ENCODE measurements at regions not wholly inside any gene's neighbourhood (a gene's known extent, or its start where the extent isn't known, plus 50 kb on each side); places are given as distances from the start of the nearest gene placed in this dataset.

DNA sequence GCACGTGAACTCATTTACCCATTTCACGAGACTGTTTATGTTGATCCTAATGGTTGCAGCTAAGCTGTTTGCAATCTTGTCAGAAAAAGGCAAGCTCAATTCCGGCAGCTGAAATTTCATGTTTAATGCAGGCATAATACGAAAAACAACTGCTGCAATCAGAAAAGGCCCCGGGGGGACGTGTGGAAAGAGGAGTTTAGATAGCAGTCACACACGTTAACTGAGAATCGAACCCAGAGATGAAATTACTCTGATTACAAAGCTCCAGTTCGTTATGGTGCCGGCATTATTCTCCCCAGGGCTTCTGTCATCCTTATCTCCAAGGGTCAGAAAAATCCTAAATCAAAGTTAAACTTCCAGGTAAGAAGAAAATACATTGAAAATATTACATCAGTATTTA lies 79.9 kb upstream of the MYT1L start:
- intact Hi-C loops (cut with DNase I): no loop called here

DNA sequence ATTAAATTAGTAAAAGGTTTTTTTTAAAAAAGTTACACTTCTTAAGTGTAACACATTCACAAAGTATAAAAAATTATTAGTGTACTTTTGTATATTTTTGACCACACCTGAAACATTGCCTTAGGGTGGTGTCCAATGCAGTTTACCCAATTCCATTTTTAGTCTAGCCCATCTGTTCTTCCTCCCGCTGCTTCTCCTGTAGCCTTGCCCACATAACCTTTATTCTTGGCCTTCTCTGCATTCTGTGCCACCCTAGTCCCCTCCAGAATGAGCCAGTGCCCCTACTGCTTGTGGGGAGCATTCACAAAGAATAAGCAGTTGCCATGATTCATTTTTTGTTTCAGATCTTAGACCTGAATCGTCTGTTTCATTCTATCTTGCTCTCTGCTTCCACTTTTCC lies 78.4 kb upstream of the MYT1L start:
- intact Hi-C loops (cut with DNase I): no loop called here
- no peak for DNase-seq

More for the DNA sequence above, 79.9 kb upstream of the MYT1L start:
- DNase-seq: no peak

DNA sequence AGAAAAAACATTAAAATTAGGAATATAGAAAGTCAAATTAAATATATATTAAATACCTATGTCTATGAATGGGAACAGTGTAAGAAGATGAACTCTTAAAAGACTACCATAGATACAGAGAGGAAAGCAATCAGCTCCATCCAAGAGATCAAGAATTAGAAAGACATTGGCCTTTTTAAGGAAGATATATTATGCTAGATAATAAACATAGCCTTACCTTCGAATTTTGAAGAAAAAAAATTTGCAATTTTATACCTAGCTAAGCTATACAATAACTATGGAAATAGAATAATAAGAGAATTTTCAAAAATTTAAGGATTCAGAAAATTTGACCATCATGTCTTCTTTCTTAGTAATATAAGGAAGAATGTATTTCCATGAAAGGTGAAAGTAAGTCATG lies 74.7 kb upstream of the MYT1L start:
- DNase-seq: no peak
- intact Hi-C loops (cut with DNase I): no loop called here

DNA sequence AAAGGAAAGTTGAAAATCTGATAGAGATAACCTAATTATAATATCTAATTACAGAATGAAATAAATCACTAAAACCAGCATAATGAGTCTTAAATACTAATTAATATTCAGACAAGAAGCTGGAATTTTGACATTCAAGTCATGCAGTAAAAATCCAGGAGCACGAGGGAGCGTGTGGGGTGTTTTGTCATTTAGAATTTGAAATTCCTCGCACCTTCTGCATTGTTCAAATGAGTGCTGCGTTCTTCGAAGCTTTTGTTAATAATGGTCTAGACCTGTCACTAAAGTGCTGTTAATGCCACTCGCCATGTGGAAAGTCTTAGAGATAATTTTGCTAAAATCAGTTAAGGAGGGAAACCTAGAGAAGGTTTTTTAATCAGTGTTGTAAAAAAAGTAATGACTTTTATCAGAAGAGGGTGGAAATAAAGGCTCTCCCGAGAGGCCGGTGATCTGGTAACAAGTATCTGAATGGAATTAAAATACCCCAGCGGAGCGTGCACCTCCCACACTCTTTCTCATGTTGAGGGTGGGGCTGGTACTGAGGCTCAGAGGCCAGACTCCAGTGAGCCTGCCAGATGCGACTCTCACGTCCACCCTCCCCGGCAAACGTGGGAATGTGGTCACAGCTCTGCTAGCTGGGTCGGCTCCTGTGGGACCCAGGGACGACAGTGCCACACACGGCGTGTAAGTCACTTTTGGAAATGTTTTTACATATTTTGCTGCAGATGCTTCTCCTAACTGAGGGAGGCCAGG lies 69.4 kb upstream of the MYT1L start:
- DNase-seq: no peak
- intact Hi-C loops (cut with DNase I): no loop called here

DNA sequence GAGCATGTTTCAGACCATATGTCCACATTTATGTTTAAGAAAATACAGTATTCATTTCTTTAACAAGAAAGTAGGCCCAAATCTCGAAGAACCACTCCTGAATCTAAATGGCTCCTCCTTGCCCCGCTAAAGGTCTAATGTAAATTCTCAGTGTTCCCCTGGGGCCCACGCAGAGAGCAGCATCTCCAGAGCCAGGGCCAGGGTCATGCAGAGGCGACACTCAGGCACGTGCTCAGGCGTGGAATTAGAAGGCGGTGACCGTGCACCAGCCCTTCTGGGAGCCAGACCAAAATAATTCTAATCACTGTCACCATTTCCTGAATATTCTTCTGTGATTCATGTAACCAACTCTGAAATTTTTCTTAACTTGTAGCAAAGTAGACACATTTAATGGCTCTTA lies 68.3 kb upstream of the MYT1L start:
- no peak for DNase-seq
- intact Hi-C loops (cut with DNase I): no loop called here

DNA sequence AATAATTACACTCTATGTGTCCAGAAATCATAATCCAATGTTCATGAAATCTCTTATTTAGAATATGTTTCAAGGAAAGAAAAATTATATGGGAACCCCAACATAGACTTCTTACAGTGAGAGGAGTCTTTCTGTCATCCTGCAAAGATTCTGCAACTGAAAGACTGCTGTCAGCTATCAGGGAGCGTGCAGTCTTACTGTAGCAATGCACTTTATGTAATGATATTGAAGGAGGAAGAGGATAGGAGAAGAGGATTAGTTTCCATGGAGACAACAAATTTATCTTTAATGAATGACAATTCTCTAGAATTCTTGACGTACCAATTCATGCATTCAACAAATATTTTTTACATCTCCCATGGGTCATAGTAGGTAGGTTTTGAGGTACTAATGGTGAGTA lies 61.3 kb upstream of the MYT1L start:
- DNase-seq: no peak
- intact Hi-C loops (cut with DNase I): no loop called here

DNA sequence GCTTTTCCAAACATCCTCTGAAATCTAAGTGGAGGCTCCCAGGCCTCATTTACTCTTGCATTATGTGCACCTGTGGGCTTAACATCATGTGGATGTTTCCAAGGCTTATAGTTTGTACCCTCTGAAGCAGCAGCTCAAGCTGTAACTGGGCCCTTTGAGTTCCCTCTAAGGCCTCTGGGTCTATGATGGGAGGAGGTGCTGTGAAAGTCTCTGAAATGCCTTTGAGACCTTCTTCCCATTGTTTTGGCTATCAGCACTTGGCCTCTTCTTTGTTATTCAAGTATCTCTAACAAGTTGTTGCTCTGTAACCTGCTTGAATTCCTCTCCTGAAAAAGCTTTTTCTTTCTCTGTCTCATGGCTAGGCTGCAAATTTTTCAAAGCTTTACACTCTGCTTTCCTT lies 58.1 kb upstream of the MYT1L start:
- DNase-seq: no peak
- intact Hi-C loops (cut with DNase I): no loop called here

All from posterior cingulate gyrus (tissue), 11 donors.